Large intestine (tissue), 3 donors: ENCODE measurements at regions not wholly inside any gene's neighbourhood (a gene's known extent, or its start where the extent isn't known, plus 50 kb on each side); places are given as distances from the start of the nearest gene placed in this dataset.

Source experiments
- DNase-seq, 2 donors: peaks; one replicate each; pipeline versions ENCODE4 v3.0.0 to v3.0.0-alpha.2; 2013
- H3K27ac ChIP-seq: one replicate; pipeline ENCODE4 v1.5.1; 2013; ENCODE audit warnings: low read length
- H3K27me3 ChIP-seq: 2 replicates; pipeline ENCODE4 v1.6.1; 2013; ENCODE audit warnings: low read length; ENCODE audit not compliant: control insufficient read depth, insufficient read depth
- H3K36me3 ChIP-seq: 2 replicates; pipeline ENCODE4 v1.6.1; 2013; ENCODE audit warnings: low read length; ENCODE audit not compliant: control insufficient read depth, insufficient read depth
- H3K4me1 ChIP-seq: one replicate; pipeline ENCODE4 v1.6.1; 2013; ENCODE audit warnings: low read length; ENCODE audit not compliant: control insufficient read depth, insufficient read depth
- H3K4me3 ChIP-seq: one replicate; pipeline ENCODE4 v1.5.1; 2013; ENCODE audit warnings: low read length
- H3K9me3 ChIP-seq: one replicate; pipeline ENCODE4 v1.6.1; 2013; ENCODE audit warnings: mild to moderate bottlenecking, low read depth, low read length, moderate library complexity; ENCODE audit not compliant: control insufficient read depth
- whole genome bisulfite sequencing: methylation state at CpG from one replicate; pipeline ENCODE4 v1.1.5; 2013; ENCODE audit warnings: low lambda C conversion rate; ENCODE audit not compliant: insufficient coverage; 5-methylcytosine and 5-hydroxymethylcytosine counted together

- DNase-seq, result no peak
- no peak overlapping the region for H3K27ac ChIP-seq
- no peaks in the 10 kb centered on the region for H3K9me3 ChIP-seq
- H3K27me3 ChIP-seq, result no peaks in the 10 kb centered on the region
- no peak overlapping the region for H3K4me3 ChIP-seq
- no peaks in the 10 kb centered on the region for H3K4me1 ChIP-seq
- H3K36me3 ChIP-seq, result no peaks in the 10 kb centered on the region
These were observed 352.0 kb upstream of the COL8A1 start for GRCh38 chr3:99286266-99286845.

GRCh38 chr3:99269606-99270351 lies 368.3 kb upstream of the DCBLD2 start:
- H3K4me3 ChIP-seq, result no peak overlapping the region
- WGBS, result no CpG with 5 or more reads among the region's 9 CpGs
- H3K4me1 ChIP-seq, result no peaks in the 10 kb centered on the region
- no peak for DNase-seq
- H3K36me3 ChIP-seq, result no peaks in the 10 kb centered on the region
- no peaks in the 10 kb centered on the region for H3K9me3 ChIP-seq
- H3K27ac ChIP-seq, result no peak overlapping the region
- H3K27me3 ChIP-seq, result no peaks in the 10 kb centered on the region

GRCh38 chr3:99256788-99257187 lies 355.3 kb upstream of the DCBLD2 start:
- Histone ChIP-seq H3K4me1 (no peaks in the 10 kb centered on the region), H3K4me3 (no peak overlapping the region), H3K36me3 (no peaks in the 10 kb centered on the region), H3K27me3 (no peaks in the 10 kb centered on the region), H3K27ac (no peak overlapping the region), H3K9me3 (no peaks in the 10 kb centered on the region)
- no peak for DNase-seq
- WGBS, result 84% methylated on average over 3 of the region's 3 CpGs

- H3K27me3 ChIP-seq, result no peaks in the 10 kb centered on the region
- no peak overlapping the region for H3K27ac ChIP-seq
- no peaks in the 10 kb centered on the region for H3K4me1 ChIP-seq
- no peaks in the 10 kb centered on the region for H3K9me3 ChIP-seq
- H3K4me3 ChIP-seq, result no peak overlapping the region
- no peaks in the 10 kb centered on the region for H3K36me3 ChIP-seq
- WGBS, result 71% methylated on average over 2 of the region's 2 CpGs
- DNase-seq, result no peak
These were observed 352.5 kb upstream of the DCBLD2 start for GRCh38 chr3:99253963-99254355.

GRCh38 chr3:99250821-99251355 lies 349.4 kb upstream of the DCBLD2 start:
- DNase-seq, result no peak
- no peaks in the 10 kb centered on the region for H3K36me3 ChIP-seq
- no peaks in the 10 kb centered on the region for H3K9me3 ChIP-seq
- no peak overlapping the region for H3K4me3 ChIP-seq
- H3K27me3 ChIP-seq, result no peaks in the 10 kb centered on the region
- no CpG with 5 or more reads among the region's 1 CpG for WGBS
- H3K27ac ChIP-seq, result no peak overlapping the region
- no peaks in the 10 kb centered on the region for H3K4me1 ChIP-seq

GRCh38 chr3:99250272-99250671 lies 348.8 kb upstream of the DCBLD2 start:
- no CpG with 5 or more reads among the region's 4 CpGs for WGBS

GRCh38 chr3:99249627-99250026 lies 348.1 kb upstream of the DCBLD2 start:
- Histone ChIP-seq H3K4me3 (no peak overlapping the region), H3K36me3 (no peaks in the 10 kb centered on the region), H3K9me3 (no peaks in the 10 kb centered on the region), H3K27ac (no peak overlapping the region), H3K4me1 (no peaks in the 10 kb centered on the region), H3K27me3 (no peaks in the 10 kb centered on the region)
- 100% methylated on average over 2 of the region's 6 CpGs for WGBS
- DNase-seq, result no peak

More at GRCh38 chr3:99250272-99250671, 348.8 kb upstream of the DCBLD2 start:
- Histone ChIP-seq H3K4me3 (no peak overlapping the region), H3K36me3 (no peaks in the 10 kb centered on the region), H3K27ac (no peak overlapping the region), H3K9me3 (no peaks in the 10 kb centered on the region), H3K27me3 (no peaks in the 10 kb centered on the region), H3K4me1 (no peaks in the 10 kb centered on the region)
- DNase-seq, result no peak

GRCh38 chr3:99248913-99249312 lies 347.4 kb upstream of the DCBLD2 start:
- H3K4me3 ChIP-seq, result no peak overlapping the region
- no peaks in the 10 kb centered on the region for H3K36me3 ChIP-seq
- H3K9me3 ChIP-seq, result no peaks in the 10 kb centered on the region
- no peaks in the 10 kb centered on the region for H3K27me3 ChIP-seq
- no peak for DNase-seq
- no peak overlapping the region for H3K27ac ChIP-seq
- 86% methylated on average over 1 of the region's 1 CpG for WGBS
- H3K4me1 ChIP-seq, result no peaks in the 10 kb centered on the region

GRCh38 chr3:99248130-99248529 lies 346.6 kb upstream of the DCBLD2 start:
- Histone ChIP-seq H3K36me3 (no peaks in the 10 kb centered on the region), H3K4me1 (no peaks in the 10 kb centered on the region), H3K4me3 (no peak overlapping the region), H3K27me3 (no peaks in the 10 kb centered on the region), H3K27ac (no peak overlapping the region), H3K9me3 (no peaks in the 10 kb centered on the region)
- WGBS, result 83% methylated on average over 1 of the region's 1 CpG
- DNase-seq, result no peak

- no peaks in the 10 kb centered on the region for H3K9me3 ChIP-seq
- no peaks in the 10 kb centered on the region for H3K4me1 ChIP-seq
- no peaks in the 10 kb centered on the region for H3K27me3 ChIP-seq
- WGBS, result no CpG with 5 or more reads among the region's 2 CpGs
- no peaks in the 10 kb centered on the region for H3K36me3 ChIP-seq
- H3K27ac ChIP-seq, result no peak overlapping the region
- no peak overlapping the region for H3K4me3 ChIP-seq
- DNase-seq, result no peak
These were observed 344.6 kb upstream of the DCBLD2 start for GRCh38 chr3:99246010-99246654.
